ENCODE measurements at regions not wholly inside any gene's neighbourhood (a gene's known extent, or its start where the extent isn't known, plus 50 kb on each side); places are given as distances from the start of the nearest gene placed in this dataset.
"Not testable (repeated sequence)": the region's sequence is repeated elsewhere in the genome, so short reads cannot be mapped to it uniquely, and the experiment has no call there.

DNA sequence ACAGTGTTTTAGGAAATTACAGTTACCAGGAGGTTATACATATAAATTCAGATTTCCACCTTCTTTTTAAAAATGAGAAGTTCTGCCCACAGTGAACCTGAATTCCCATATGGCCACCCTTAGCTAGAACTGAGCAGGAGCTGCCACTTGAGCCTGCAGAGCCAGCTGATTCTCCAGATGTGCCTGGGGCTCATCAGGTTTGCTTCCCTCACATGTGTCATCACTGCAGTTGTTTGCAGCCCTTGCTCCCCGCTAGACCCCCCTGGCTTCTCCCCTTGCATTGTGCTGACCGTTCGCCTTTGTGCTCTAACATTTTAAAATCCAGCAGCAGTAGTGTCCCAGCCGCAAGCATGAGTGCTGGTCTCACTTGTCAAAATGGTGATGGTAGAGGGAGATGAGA is 131.1 kb downstream of the UTRN start:
- ChIA-PET CTCF (no interaction called here), POLR2A (no interaction called here)
- no peak for TF ChIP-seq L3MBTL2 (conservative IDR thresholded peaks at IDR 0.05)
- no peak for TF ChIP-seq TARDBP (IDR thresholded peaks at IDR 0.05)
- TF ChIP-seq ZNF384 (IDR thresholded peaks at IDR 0.05) = no peak
- no peak for TF ChIP-seq SUZ12 (IDR thresholded peaks at IDR 0.05)
- no peak for TF ChIP-seq ARNT (IDR thresholded peaks at IDR 0.05)
- TF ChIP-seq FOXK2 (IDR thresholded peaks at IDR 0.05) = no peak
- TF ChIP-seq LEF1 (IDR thresholded peaks at IDR 0.05; ENCODE audit: borderline replicate concordance) = no peak
- no peak for TF ChIP-seq NFRKB (IDR thresholded peaks at IDR 0.05)
- TF ChIP-seq SP1 (IDR thresholded peaks at IDR 0.05) = no peak
- TF ChIP-seq HDGF (IDR thresholded peaks at IDR 0.05; ENCODE audit: borderline replicate concordance) = no peak
- no peak for TF ChIP-seq FOXA1 (IDR thresholded peaks at IDR 0.05)
- TF ChIP-seq FOXM1 (IDR thresholded peaks at IDR 0.05; ENCODE audit: borderline replicate concordance) = no peak
- TF ChIP-seq BHLHE40 (IDR thresholded peaks at IDR 0.05; ENCODE audit: borderline replicate concordance) = no peak
- TF ChIP-seq ELF4 (IDR thresholded peaks at IDR 0.05) = no peak
- TF ChIP-seq, protein P1, sequence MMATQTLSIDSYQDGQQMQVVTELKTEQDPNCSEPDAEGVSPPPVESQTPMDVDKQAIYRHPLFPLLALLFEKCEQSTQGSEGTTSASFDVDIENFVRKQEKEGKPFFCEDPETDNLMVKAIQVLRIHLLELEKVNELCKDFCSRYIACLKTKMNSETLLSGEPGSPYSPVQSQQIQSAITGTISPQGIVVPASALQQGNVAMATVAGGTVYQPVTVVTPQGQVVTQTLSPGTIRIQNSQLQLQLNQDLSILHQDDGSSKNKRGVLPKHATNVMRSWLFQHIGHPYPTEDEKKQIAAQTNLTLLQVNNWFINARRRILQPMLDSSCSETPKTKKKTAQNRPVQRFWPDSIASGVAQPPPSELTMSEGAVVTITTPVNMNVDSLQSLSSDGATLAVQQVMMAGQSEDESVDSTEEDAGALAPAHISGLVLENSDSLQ (IDR thresholded peaks at IDR 0.05) = no peak
- no peak for TF ChIP-seq CTBP1 (IDR thresholded peaks at IDR 0.05; ENCODE audit: borderline replicate concordance)
- no peak for DNase-seq (ENCODE audit: extremely low spot score)

DNA sequence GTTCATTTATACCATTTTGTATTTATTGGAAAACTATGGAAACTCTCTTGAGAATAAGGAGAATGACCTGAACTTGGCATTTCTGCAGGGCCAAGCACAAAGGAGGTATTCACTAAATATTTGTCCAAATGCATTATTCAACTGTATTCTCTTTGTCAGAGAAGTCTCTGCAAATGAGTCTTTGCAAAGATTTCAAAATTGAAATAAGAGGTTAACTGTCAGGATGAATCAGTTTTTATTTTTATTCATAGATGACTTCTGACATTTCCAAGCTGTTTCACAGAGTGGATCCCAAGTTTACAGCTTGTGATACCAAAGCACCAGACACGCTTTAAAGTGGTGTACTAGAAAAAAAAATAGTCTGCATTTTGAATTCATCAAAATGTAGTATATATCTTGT is 131.6 kb downstream of the UTRN start:
- POLR2A ChIA-PET = no interaction called here
- TF ChIP-seq FOXK2 (IDR thresholded peaks at IDR 0.05) (no peak), TARDBP (IDR thresholded peaks at IDR 0.05) (no peak), SP1 (IDR thresholded peaks at IDR 0.05) (no peak), BHLHE40 (IDR thresholded peaks at IDR 0.05; ENCODE audit: borderline replicate concordance) (no peak), FOXA1 (IDR thresholded peaks at IDR 0.05) (no peak), ELF4 (IDR thresholded peaks at IDR 0.05) (no peak)
- no peak for DNase-seq (ENCODE audit: extremely low spot score)
- CTCF ChIA-PET = no interaction called here

DNA sequence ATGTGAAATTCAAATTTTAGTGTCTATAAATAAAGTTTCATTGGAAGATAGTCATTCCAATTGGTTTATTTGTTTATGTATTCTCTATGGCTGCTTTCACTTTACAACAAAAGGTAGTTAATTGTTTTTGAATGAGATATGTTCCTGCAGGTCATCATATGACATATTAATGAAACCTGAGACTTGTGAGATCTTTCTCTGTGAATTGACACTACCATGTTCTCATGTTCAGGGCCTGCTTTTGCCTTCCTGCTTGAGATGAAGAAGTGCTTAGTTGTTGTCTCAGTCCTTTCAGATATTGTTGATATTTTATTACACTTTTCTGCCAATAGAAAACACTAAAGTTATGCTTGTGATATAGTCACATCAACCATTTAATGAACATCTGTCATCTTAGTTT is 132.5 kb downstream of the UTRN start:
- DNase-seq (ENCODE audit: extremely low spot score) = no peak
- CTCF ChIA-PET = no interaction called here

DNA sequence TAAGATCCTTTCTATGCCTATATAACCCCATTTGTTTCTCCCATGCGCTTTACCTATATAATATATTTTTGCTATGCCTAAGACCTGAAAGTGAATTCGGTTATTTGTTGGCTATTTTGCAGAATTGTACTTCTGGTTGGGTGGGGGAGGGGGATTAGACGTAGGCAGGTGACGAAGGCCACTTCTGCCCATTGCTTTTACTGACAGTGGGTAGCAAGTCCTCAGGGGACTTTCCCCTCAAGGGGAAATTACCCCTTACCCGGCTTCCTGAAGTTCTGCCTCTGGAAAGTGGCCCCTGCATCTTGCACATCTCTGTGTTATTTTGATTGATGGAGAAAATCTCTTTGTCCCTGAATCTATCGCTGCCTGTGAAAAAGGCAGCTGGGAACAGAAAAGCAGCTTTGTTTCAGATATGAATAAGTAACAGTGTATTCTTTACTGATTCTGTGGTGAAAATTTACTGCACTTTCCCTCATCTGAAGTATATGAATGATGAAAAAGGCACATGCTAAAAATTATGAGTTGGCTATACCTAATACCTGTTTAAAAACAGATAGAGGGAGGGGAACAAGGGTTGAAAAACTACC is 133.9 kb downstream of the UTRN start:
- no peak for TF ChIP-seq ZNF384 (IDR thresholded peaks at IDR 0.05)
- TF ChIP-seq FOXM1 (IDR thresholded peaks at IDR 0.05; ENCODE audit: borderline replicate concordance) = no peak
- no peak for TF ChIP-seq HDGF (IDR thresholded peaks at IDR 0.05; ENCODE audit: borderline replicate concordance)
- TF ChIP-seq LEF1 (IDR thresholded peaks at IDR 0.05; ENCODE audit: borderline replicate concordance) = no peak
- TF ChIP-seq TARDBP (IDR thresholded peaks at IDR 0.05) = no peak
- TF ChIP-seq ARNT (IDR thresholded peaks at IDR 0.05) = no peak
- DNase-seq (ENCODE audit: extremely low spot score) = no peak
- CTCF ChIA-PET = no interaction called here
- POLR2A ChIA-PET = no interaction called here

More for the DNA sequence above, 132.5 kb downstream of the UTRN start:
- POLR2A ChIA-PET = no interaction called here
- TF ChIP-seq, protein P1 (IDR thresholded peaks at IDR 0.05) = 0 out of 2 replicates have a peak, but pooled peaks have one; percentile 5
- TF ChIP-seq FOXK2 (IDR thresholded peaks at IDR 0.05) = no peak

DNA sequence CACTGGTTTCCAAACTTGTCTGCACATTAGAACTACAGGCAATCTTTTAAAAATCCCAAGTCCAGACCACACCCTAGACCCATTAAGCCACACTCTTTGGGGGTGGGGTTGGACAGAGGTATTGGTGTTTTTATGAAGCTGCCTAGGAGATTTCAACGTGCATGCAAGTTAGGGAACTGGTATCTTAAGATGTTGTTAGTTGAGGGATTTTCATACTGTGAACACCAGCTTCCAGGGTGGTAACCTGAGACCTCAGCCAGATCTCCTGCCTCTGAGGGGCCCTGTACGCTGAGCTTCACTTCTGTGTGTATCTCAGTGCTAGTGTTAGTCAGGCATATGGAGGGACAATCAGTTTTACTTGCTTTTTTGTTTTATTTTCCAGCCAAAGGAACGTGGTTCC is 138.0 kb downstream of the UTRN start:
- CTCF ChIA-PET = no interaction called here
- TF ChIP-seq FOXK2 (IDR thresholded peaks at IDR 0.05) (no peak), BHLHE40 (IDR thresholded peaks at IDR 0.05; ENCODE audit: borderline replicate concordance) (no peak), TARDBP (IDR thresholded peaks at IDR 0.05) (no peak), NFRKB (IDR thresholded peaks at IDR 0.05) (no peak), HDGF (IDR thresholded peaks at IDR 0.05; ENCODE audit: borderline replicate concordance) (no peak), FOXM1 (IDR thresholded peaks at IDR 0.05; ENCODE audit: borderline replicate concordance) (no peak), FOXA1 (IDR thresholded peaks at IDR 0.05) (no peak), ARNT (IDR thresholded peaks at IDR 0.05) (no peak), SUZ12 (IDR thresholded peaks at IDR 0.05) (no peak), LEF1 (IDR thresholded peaks at IDR 0.05; ENCODE audit: borderline replicate concordance) (no peak), ZNF384 (IDR thresholded peaks at IDR 0.05) (no peak), SP1 (IDR thresholded peaks at IDR 0.05) (no peak), CTBP1 (IDR thresholded peaks at IDR 0.05; ENCODE audit: borderline replicate concordance) (no peak), L3MBTL2 (conservative IDR thresholded peaks at IDR 0.05) (no peak), ELF4 (IDR thresholded peaks at IDR 0.05) (no peak)
- TF ChIP-seq, protein P1 (IDR thresholded peaks at IDR 0.05) = no peak
- peak; percentile 50 for DNase-seq (ENCODE audit: extremely low spot score)
- POLR2A ChIA-PET = no interaction called here

DNA sequence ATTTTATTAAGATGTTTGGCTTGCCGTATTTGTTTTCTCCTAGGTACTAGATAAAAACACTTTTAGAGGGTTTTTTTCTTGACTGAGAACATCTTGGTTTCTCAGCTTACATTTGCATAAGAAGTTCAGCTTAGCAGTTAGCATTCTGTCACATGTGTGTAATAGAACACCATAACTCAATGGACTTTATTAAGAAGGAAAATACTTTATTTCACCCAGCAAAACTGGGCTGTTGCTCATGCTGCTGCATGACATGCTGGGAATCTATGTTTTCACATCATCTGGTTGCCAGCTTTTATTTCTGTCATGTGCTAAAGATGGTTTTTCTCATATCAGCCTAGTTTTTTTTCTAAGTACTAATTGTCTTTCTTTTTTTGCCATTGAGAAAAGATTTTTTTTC is 144.6 kb downstream of the UTRN start:
- POLR2A ChIA-PET = no interaction called here
- TF ChIP-seq BHLHE40 (IDR thresholded peaks at IDR 0.05; ENCODE audit: borderline replicate concordance) = no peak
- TF ChIP-seq, protein P1 (IDR thresholded peaks at IDR 0.05) = no peak
- TF ChIP-seq FOXM1 (IDR thresholded peaks at IDR 0.05; ENCODE audit: borderline replicate concordance) = no peak
- no peak for TF ChIP-seq FOXA1 (IDR thresholded peaks at IDR 0.05)
- TF ChIP-seq ELF4 (IDR thresholded peaks at IDR 0.05) = no peak
- TF ChIP-seq FOXK2 (IDR thresholded peaks at IDR 0.05) = no peak
- TF ChIP-seq TARDBP (IDR thresholded peaks at IDR 0.05) = no peak
- TF ChIP-seq SUZ12 (IDR thresholded peaks at IDR 0.05) = no peak
- no peak for TF ChIP-seq HDGF (IDR thresholded peaks at IDR 0.05; ENCODE audit: borderline replicate concordance)
- CTCF ChIA-PET = interaction anchor here (0.6 kb wide), 1 partner anchor 51 kb away, joined by 3 read pairs; no protein-coding TSS in a partner anchor

DNA sequence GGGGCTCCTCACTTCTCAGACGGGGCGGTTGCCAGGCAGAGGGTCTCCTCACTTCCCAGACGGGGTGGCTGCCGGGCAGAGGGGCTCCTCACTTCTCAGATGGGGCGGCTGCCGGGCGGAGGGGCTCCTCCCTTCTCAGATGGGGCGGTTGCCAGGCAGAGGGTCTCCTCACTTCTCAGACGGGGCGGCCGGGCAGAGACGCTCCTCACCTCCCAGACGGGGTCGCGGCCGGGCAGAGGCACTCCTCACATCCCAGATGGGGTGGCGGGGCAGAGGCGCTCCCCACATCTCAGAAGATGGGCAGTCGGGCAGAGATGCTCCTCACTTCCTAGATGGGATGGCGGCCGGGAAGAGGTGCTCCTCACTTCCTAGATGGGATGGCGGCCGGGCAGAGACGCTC is 148.3 kb downstream of the UTRN start:
- DNase-seq (ENCODE audit: extremely low spot score); POLR2A ChIA-PET: not testable (repeated sequence)
- CTCF ChIA-PET = interaction anchor here (1.0 kb wide), 1 partner anchor 72 kb away, joined by 3 read pairs; no protein-coding TSS in a partner anchor

More for the DNA sequence above, 144.6 kb downstream of the UTRN start:
- DNase-seq (ENCODE audit: extremely low spot score) = no peak
